ENCODE measurements at regions not wholly inside any gene's neighbourhood (a gene's known extent, or its start where the extent isn't known, plus 50 kb on each side); places are given as distances from the start of the nearest gene placed in this dataset.

GRCh38 chr12:34303091-34303870 lies 281.0 kb downstream of the ALG10 start:
- TF ChIP-seq CTCF (IDR thresholded peaks at IDR 0.05) = no peak
- no peak for TF ChIP-seq POLR2A (IDR thresholded peaks at IDR 0.05)
